OCI-LY1 (cell line): ENCODE measurements at regions not wholly inside any gene's neighbourhood (a gene's known extent, or its start where the extent isn't known, plus 50 kb on each side); places are given as distances from the start of the nearest gene placed in this dataset.

Experiments used
- EZH2 ChIP-seq: fragments of 200-600 bp; sonication (generic), shearing (Covaris generic); IDR thresholded peaks from 2 replicates; pipeline ENCODE4 v1.8.0; 2017; ENCODE audit warnings: borderline replicate concordance, mixed run types, mild to moderate bottlenecking, antibody characterized with exemption, low read length, moderate library complexity, mixed read lengths
- TF ChIP-seq, protein P1 (sequence below): fragments of 200-600 bp; sonication (generic), shearing (Covaris generic); IDR thresholded peaks from 2 replicates; pipeline ENCODE4 v1.5.1; 2017; ENCODE audit warnings: mild to moderate bottlenecking, antibody characterized with exemption, low read length, moderate library complexity, mixed read lengths

DNA sequence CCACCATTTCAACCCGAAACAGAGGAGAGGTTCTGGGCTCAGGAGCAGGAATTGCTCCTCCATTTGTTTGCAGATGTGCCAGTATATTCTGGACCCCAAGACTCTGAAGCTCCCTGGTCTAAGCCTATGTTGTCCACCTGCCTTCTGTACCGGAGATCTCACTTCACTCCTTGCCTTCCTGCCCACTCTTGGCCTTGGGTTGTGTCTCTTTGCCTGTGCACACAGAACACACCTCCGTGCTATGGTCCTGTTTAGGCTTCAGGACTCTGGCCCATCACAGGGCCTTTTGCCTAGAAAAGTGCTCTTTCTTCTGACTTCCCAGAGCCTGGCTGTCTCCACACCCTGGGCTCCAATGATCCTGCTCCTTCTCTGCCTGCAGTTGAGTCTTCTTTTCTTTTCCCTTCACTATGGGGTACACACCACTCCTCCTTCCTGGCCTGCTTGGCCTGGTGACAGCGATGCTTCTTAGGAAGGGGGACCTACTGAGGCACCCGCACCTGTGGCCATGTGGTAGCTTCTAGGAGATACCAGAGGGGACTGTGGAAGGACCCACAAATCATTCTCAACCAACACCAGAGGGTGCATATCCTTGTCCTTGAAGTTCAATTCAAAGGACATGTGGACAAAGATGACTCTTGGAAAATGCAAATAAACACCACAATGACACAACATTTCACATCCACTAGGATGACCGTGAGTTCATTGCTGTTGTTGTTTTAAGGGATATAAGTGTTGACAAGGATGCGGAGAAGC is 75.1 kb downstream of the FOXA2 start:
- TF ChIP-seq, protein P1, sequence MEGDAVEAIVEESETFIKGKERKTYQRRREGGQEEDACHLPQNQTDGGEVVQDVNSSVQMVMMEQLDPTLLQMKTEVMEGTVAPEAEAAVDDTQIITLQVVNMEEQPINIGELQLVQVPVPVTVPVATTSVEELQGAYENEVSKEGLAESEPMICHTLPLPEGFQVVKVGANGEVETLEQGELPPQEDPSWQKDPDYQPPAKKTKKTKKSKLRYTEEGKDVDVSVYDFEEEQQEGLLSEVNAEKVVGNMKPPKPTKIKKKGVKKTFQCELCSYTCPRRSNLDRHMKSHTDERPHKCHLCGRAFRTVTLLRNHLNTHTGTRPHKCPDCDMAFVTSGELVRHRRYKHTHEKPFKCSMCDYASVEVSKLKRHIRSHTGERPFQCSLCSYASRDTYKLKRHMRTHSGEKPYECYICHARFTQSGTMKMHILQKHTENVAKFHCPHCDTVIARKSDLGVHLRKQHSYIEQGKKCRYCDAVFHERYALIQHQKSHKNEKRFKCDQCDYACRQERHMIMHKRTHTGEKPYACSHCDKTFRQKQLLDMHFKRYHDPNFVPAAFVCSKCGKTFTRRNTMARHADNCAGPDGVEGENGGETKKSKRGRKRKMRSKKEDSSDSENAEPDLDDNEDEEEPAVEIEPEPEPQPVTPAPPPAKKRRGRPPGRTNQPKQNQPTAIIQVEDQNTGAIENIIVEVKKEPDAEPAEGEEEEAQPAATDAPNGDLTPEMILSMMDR = no peak
- no peak for TF ChIP-seq EZH2
